IPS-NIHi7 (cell line): ENCODE measurements at regions not wholly inside any gene's neighbourhood (a gene's known extent, or its start where the extent isn't known, plus 50 kb on each side); places are given as distances from the start of the nearest gene placed in this dataset.
"Not testable (repeated sequence)": the region's sequence is repeated elsewhere in the genome, so short reads cannot be mapped to it uniquely, and the experiment has no call there.

Experiments
- DNase-seq: peaks from one replicate; pipeline ENCODE4 v3.0.0; 2012; ENCODE audit warnings: mixed read lengths; ENCODE audit errors: extremely low spot score

DNA sequence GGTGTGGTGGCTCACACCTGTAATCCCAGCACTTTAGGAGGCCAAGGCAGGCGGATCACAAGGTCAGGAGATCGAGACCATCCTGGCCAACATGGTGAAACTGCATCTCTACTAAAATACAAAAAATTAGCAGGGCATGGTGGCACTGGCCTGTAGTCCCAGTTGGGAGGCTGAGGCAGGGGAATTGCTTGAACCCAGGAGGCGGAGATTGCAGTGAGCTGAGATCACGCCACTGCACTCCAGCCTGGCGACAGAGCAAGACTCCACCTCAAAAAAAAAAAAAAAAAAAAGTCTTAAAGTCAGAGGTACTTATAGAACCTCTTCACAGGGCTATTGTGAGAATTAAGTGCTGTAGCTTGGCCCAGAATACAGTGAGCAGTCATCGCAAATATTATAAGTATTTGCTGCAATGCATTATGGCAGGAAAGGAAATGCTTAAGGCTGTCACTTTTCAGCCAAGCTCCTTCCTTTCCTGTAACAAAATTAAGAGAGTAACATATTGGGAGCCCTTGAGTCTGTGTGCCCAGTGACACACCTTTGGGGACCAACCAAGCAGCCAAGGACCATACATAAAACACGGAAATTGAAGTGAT, 110.9 kb upstream of the HAND1 start:
- not testable (repeated sequence) for DNase-seq

DNA sequence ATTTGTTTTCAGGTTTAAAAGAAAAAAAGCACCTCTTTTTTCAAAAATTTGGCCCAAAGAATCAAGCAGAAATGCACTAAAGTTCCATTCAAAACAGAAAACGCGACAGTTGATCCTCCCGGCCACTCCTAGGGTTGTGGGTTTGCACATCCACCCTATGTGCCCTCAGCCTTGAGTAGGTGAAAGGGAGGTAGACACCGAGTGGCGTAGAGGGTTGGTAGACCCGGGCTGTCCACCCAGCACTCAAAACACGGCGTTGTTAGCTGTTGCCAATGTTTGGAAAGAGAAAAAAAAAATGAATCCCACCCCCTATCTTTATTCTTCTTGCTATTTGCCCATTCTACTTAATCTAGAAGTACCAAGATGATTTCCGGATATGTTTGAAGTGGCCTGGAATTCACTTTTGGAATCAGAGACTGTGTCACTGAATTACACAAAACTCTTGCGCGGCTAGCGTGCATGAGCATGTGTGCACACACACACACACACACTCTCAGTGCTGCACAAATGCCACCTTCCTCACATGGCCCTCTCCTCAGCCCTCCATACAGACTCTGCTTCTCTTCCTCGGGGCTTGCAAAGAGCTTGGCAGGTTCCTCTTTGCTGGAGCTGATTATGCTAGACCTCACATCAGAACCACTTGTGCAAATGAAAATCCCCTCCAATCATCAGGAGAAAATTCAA, 110.2 kb upstream of the HAND1 start:
- no peak for DNase-seq

DNA sequence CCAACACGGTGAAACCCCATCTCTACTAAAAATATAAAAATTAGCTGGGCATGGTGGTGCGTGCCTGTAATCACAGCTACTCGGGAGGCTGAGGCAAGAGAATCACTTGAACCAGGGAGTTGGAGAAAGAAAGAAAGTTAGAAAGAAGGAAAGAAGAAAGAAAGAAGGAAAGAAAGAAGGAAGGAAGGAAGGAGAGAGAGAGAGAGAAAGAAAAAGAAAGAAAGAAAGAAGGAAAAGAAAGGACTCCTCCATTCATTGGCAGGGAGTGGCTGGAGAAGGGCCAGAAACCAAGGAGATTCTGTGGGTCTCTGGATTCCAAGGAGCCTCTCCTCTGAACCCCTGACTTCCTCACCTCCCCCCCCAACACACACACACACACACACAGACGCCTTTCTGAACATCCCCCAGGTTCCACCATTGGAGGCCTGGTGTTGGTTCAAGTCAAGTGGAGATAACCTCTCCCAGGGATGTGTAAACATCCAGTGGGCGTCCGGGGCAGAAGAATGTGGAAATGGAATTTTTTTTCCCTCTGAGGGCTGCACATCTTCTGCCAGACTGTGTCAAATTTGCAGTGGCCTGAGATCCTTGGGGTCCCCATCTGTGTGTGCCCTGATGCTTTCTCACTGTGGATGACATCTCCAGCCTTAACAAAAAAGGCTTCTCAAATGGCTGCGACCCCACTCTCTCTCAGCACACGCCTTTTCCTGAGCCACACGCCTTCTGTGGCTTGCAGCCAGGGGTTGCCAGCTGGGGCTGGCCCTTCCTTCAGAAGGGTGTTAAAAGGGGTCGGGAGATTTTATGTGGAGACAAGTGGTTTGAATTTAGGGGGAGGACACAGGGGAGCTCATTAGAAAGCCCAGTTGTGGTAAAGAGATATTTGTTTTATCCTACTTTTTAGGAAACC, 109.3 kb upstream of the HAND1 start:
- DNase-seq, result no peak

DNA sequence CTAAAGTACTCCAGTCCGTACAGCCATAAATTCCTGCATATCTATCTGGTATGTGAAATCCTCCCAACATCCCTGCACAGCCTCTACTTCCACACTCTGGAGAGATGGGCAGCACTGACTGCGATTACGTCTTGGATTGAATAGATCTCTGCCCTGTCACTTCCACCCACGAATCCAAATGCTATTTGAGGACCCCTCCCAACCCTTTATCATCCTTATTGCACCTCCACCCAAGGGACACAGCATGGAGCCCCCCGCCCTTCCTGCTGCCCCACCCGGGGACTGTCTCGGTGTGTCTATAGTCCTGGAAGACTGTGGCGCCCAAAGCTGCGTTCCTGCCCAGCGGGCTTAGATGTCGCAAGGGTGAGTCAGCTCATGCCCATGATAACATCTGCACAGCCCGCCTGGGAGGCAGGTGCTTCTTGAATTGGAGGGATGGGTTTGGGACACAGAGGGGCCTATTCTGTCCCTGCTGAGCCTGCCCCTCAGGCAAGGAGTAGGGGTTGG, 105.7 kb upstream of the HAND1 start:
- DNase-seq, result no peak

GRCh38 chr5:154580422-154580821, 102.4 kb upstream of the HAND1 start:
- DNase-seq, result no peak

- DNase-seq, result no peak
Observed at GRCh38 chr5:154577416-154577815, 99.4 kb upstream of the HAND1 start.

DNA sequence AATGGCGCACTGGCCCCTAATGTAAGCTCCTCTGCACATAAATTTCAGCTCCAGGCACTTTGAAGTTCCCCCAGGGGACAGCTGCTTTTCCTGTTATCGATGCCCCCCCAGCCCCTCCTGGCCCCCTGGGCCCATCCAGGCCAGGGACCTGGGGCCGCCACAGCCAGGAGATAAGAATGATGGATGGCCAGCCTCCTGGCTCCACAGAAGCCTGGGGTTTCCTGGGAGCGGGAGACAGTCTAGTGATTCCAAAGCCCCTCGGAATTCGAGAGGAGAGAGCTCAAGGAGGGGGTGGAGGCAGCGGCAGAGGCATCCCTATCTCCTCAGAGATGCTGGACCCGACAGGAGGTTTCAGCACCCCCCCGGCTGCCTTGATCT, 98.4 kb upstream of the HAND1 start:
- no peak for DNase-seq

DNA sequence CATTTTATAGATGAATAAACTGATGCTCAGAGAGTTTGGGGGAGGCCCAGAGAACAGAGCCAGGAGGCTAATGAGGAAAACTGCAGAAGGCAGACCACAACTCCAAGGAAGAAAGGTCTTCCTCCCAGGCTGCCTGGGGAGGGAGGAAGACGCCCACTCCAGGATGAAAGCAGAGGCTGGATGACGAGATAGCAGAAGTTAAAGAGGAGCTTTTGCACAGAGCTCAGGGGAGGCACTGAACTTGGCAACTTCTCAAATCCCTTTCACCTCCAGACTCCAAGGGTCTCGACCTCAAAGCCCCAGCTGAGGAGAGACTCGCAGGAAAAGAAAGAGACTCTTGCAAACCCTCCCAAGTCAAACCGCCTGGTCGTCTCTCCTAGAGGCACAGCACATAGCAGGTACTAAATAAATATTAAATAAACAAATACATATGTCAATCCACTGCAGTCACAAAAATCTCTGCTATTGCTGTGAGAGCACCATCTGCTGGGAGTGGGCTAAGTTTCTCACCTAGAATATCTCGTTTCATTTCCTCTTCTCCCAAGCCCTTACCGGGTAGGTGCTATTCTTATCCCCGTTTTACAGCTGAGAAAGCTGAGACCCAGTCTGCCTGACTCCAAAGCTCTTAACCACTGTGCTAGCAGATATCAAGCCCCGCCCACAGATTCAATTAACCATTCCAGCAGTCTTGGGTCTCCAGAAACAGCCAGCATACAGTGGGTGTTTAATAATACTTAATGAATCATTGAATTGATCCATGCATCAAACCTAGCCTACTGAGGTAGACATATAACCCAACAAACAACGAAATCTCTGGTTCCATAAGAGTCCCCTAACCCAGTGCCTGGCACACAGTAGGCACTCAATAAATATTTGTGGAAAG, 97.8 kb upstream of the HAND1 start:
- no peak for DNase-seq

GRCh38 chr5:154573011-154573410, 95.0 kb upstream of the HAND1 start:
- no peak for DNase-seq

DNA sequence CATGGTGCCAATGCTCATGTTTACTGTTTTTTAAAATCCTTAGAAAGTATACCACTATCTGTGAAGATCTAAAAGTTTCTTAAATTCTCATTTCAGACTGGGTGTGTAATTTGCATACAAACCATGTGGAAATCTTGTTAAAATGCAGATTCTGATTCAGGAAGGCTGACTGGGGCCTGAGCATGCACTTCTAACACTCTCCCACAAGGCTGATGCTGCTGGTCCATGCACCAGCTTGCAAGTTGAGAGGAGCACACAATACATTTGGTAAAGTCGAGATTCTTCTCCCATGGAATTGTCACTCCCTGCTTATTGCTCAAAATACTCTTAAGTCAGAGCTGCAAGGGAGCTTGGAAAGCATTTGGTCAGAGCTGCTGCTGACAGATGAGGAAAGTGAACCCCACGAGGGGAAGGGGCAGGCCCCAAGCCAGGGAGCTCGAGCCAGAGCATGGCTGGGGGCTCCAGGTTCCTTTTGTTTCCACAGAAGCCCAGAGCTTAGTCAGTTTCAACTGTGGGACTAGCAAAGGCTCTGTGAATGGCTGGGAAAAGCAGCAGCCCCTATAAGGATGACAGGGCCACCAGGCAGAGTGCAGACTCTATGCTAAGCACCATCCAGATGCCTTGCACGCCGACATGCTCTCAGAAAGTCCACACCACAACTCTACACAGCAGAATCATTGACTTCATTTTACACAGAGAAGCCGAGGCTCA, 93.5 kb upstream of the HAND1 start:
- no peak for DNase-seq

- DNase-seq, result no peak
Observed at GRCh38 chr5:154570572-154571324, 92.7 kb upstream of the HAND1 start.

- DNase-seq, result no peak
Observed at GRCh38 chr5:154568589-154568988, 90.6 kb upstream of the HAND1 start.

DNA sequence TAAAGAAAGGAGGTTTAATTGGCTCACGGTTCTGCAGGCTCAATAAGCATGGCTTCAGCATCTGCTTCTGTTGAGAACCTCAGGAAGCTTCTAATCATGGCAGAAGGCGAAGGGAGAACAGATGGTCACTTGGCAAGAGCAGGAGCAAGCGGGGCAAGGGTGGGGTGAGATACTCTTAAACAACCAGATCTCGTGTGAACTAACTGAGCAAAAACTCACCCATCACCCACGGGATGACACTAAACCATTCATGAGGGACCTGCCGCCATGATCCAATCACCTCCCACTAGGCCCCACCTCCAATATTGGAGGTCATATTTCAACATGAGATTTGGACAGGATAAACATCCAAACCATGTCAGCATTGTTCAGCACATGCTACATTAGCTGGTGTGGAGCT, 89.1 kb upstream of the HAND1 start:
- no peak for DNase-seq

DNA sequence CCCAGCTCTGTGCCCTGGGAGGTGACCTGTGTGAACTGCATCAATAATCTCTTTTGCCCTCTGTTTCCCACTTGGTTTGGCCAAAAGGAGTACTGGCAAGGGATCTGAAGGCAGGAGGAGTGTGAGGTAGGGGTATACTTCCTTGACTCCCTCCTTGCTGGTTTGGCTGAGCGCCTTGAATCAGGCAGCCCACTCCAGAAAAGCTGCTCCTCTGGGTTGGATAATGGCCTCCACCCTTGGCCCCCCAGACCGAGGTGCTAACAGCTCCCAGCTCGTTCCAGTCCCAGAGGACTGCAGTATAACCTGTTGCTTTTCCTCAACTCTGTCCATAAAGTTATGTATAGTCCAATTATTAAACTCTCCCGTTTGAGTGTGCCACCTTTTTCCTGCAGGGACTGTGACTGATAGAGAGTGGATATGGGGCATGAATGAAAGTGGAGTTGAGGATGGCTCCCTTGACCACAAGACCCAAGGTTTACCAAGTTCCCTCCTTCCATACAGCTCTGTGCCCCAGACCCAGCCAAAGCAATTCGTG, 88.2 kb upstream of the HAND1 start:
- DNase-seq, result no peak

GRCh38 chr5:154565123-154565522, 87.1 kb upstream of the HAND1 start:
- DNase-seq, result no peak

- DNase-seq, result no peak
Observed at GRCh38 chr5:154562244-154562880, 84.3 kb upstream of the HAND1 start.

DNA sequence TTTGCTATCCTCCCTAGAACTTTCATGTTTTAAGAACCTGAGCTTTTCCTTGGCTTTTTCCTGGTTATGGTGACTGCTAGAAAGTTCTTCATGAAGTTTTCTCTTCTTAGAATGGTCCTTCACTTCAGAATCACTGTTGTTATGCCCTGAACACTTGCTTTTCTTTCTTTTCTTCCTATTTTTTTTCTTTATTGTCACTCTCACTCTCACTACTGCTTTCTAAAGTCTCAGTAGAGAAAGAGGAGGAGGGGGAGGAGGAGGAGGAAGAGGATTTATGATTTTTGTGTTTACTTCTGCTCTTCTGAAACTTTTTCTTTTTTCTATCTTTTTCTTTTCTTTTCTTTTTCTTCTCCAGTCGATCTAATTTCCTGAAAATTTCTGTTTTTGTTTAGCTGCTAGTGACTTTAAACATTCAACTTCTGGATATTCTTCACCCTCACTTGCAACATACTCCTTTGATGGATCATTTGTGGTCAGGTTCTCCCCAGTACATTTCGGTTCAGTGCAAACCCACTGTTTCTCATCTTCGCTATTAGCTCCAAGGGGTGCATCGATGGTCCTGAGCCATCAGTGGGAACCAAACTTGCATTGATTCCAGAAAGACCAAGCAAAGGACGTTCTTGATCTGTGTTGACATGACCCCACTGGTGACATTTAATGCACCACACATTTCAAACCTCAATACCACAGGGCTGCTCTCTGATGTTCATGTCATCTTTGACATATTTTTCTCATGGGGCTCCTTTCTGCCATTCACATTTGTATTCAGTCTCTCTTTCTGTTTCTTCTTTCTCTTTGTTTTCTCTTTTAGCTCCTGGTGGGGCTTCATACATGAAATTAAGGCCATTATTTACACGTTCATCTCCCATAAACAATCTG, 81.6 kb upstream of the HAND1 start:
- DNase-seq, result no peak

DNA sequence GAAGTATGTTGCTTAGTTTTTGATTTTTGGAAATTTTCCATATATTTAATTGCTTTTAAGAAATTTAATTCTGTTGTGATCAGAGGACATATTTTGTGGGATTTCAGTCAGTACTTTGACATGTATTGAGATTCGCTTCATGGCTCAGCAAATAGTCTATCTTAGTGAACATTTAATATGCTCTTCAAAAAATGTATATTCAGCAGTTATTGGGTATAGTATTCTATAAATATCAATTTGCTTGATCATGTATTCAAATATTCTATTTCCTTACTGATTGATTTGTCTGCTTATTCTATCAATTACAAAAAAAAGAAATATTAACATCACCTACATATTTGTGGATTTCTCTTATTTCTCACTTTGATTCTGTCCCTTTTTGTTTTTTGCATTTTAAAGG, 79.5 kb upstream of the HAND1 start:
- DNase-seq, result no peak

DNA sequence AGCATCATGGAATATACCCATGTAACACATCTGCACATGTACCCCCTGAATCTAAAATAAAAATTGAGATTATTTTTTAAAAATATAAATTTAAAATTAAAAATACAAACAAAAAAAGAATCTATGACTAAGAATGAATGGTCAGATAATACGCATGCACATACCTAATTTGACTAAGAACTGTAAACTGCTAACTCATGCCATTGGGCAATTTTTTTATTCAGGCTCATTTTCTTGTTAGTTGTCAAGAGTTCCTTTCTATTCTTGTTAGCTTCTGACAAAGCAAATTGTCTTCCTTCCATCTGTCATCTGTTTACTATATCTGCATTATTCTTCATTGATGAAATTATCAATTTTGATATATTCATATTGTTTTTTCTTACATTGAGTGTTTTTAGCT, 69.5 kb upstream of the HAND1 start:
- DNase-seq, result no peak
